ENCODE measurements at regions not wholly inside any gene's neighbourhood (a gene's known extent, or its start where the extent isn't known, plus 50 kb on each side); places are given as distances from the start of the nearest gene placed in this dataset.

GRCh38 chr18:40018266-40018665, 1936.8 kb upstream of the PIK3C3 start:
- no peak overlapping the region for H3K4me3 ChIP-seq
- no peaks in the 10 kb centered on the region for H4K20me1 ChIP-seq (replicated peaks; ENCODE audit: insufficient read depth)
- H3K4me2 ChIP-seq, result peak overlapping the region; percentile 61; the same call in 1 of the 2 replicates
- H3K9me3 Mint-ChIP-seq, result no peaks in the 10 kb centered on the region
- H3K4me1 ChIP-seq (ENCODE audit: insufficient read depth), result peaks cover 28% of the 10 kb centered on the region
- ATAC-seq, result no peak
- no peaks in the 10 kb centered on the region for H3K36me3 ChIP-seq (ENCODE audit: insufficient read depth)
- no peaks in the 10 kb centered on the region for H3F3A ChIP-seq (replicated peaks; ENCODE audit: low read depth)
- peaks cover 45% of the 10 kb centered on the region for H3K4me1 Mint-ChIP-seq
- no peaks in the 10 kb centered on the region for H3K9me2 ChIP-seq (ENCODE audit: insufficient read depth)
- H3K27ac ChIP-seq (ENCODE audit: low read depth), result no peak overlapping the region
- no peaks in the 10 kb centered on the region for H3K79me2 ChIP-seq (replicated peaks; ENCODE audit: insufficient read depth)
- DNase-seq (ENCODE audit: low spot score), result no peak
- H3K27ac Mint-ChIP-seq, result no peak overlapping the region
- H2AFZ ChIP-seq, result no peak overlapping the region
- H3K4me3 Mint-ChIP-seq, result no peak overlapping the region
- TF ChIP-seq POLR2AphosphoS5 (IDR thresholded peaks at IDR 0.05; ENCODE audit: low read depth) (no peak), REST (IDR thresholded peaks at IDR 0.05; ENCODE audit: unreplicated experiment) (no peak), EZH2 (IDR thresholded peaks at IDR 0.05; ENCODE audit: low read depth, unreplicated experiment) (no peak), CREB1 (CRISPR knock-in tag; IDR thresholded peaks at IDR 0.05; ENCODE audit: low read depth) (no peak), ZNF331 (CRISPR knock-in tag; IDR thresholded peaks at IDR 0.05; ENCODE audit: low read depth) (no peak), JUNB (IDR thresholded peaks at IDR 0.05; ENCODE audit: unreplicated experiment) (no peak), ZNF462 (CRISPR knock-in tag; IDR thresholded peaks at IDR 0.05) (no peak), CTCF (conservative IDR thresholded peaks at IDR 0.05; ENCODE audit: low read depth in 2 of 2) (no peak), ETS1 (IDR thresholded peaks at IDR 0.05) (no peak), NANOG (IDR thresholded peaks at IDR 0.05; ENCODE audit: borderline replicate concordance) (no peak)
- H3K27me3 ChIP-seq (ENCODE audit: insufficient read depth), result 0 out of 2 replicates have a peak, but pooled peaks cover 5% of the 10 kb centered on the region
- H3K36me3 Mint-ChIP-seq (ENCODE audit: low read depth), result no peaks in the 10 kb centered on the region
- peaks cover 9% of the 10 kb centered on the region for H3K27me3 Mint-ChIP-seq (ENCODE audit: insufficient read depth, low read depth, poor library complexity)

All from GM23338 (cell line).